Loucy (cell line): ENCODE measurements at regions not wholly inside any gene's neighbourhood (a gene's known extent, or its start where the extent isn't known, plus 50 kb on each side); places are given as distances from the start of the nearest gene placed in this dataset.

Source experiments
- EZH2phosphoT487 ChIP-seq: fragments of 200-600 bp; IDR thresholded peaks from 2 replicates; pipeline ENCODE4 v1.6.1; 2018; ENCODE audit warnings: antibody characterized with exemption, mild to moderate bottlenecking, moderate library complexity, borderline replicate concordance
- TF ChIP-seq, protein P1 (sequence below): fragments of 200-600 bp; sonication (generic); conservative IDR thresholded peaks from 2 replicates; pipeline ENCODE4 v1.5.1; 2014; ENCODE audit warnings: mild to moderate bottlenecking, antibody characterized with exemption, low read length

DNA sequence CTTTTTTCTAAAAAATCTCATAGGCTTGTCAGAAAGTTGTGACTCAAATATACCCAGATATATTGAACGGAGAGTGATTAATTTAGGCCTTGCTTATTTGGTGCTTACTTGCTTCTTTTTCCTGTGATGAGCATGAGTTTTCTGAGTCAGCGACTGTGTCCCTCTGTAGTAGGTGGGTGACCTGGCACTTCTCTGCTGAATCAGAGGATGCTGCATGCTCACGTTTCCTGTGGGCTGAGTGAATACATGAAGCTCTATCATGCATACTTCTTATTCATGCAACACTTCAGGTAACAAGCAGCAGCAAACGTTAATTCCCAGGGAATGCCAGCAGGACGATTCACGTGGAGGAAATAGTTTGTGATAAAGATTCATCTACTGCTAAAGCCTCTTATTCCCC lies 245.0 kb downstream of the KLF5 start:
- TF ChIP-seq, protein P1, sequence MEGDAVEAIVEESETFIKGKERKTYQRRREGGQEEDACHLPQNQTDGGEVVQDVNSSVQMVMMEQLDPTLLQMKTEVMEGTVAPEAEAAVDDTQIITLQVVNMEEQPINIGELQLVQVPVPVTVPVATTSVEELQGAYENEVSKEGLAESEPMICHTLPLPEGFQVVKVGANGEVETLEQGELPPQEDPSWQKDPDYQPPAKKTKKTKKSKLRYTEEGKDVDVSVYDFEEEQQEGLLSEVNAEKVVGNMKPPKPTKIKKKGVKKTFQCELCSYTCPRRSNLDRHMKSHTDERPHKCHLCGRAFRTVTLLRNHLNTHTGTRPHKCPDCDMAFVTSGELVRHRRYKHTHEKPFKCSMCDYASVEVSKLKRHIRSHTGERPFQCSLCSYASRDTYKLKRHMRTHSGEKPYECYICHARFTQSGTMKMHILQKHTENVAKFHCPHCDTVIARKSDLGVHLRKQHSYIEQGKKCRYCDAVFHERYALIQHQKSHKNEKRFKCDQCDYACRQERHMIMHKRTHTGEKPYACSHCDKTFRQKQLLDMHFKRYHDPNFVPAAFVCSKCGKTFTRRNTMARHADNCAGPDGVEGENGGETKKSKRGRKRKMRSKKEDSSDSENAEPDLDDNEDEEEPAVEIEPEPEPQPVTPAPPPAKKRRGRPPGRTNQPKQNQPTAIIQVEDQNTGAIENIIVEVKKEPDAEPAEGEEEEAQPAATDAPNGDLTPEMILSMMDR = no peak
- no peak for TF ChIP-seq EZH2phosphoT487
